Smooth muscle cell (in vitro differentiated cells): ENCODE measurements at regions not wholly inside any gene's neighbourhood (a gene's known extent, or its start where the extent isn't known, plus 50 kb on each side); places are given as distances from the start of the nearest gene placed in this dataset.

Experiments
- DNase-seq: peaks from one replicate; lab custom pipeline; 2025; ENCODE audit not compliant: unreplicated experiment; lab: John Stamatoyannopoulos, UW
- H2AFZ ChIP-seq: fragments of 200-600 bp; sonication (generic); 2 replicates; pipeline ENCODE4 v1.6.0; 2016; ENCODE audit warnings: antibody characterized with exemption, low read depth, mild to moderate bottlenecking
- H3F3A ChIP-seq: fragments of 200-600 bp; sonication (generic); 2 replicates; pipeline ENCODE4 v1.6.0; 2017; ENCODE audit warnings: antibody characterized with exemption, low read depth
- H3K27ac ChIP-seq: fragments of 200-600 bp; sonication (generic); 2 replicates; pipeline ENCODE4 v1.5.1; 2016; ENCODE audit warnings: low read depth, mild to moderate bottlenecking
- H3K27me3 ChIP-seq: fragments of 200-600 bp; sonication (generic); 2 replicates; pipeline ENCODE4 v1.6.1; 2016; ENCODE audit warnings: low read depth, mild to moderate bottlenecking
- H3K36me3 ChIP-seq: fragments of 200-600 bp; sonication (generic); 2 replicates; pipeline ENCODE4 v1.5.1; 2016; ENCODE audit warnings: low read depth
- H3K4me1 ChIP-seq: fragments of 200-600 bp; sonication (generic); 2 replicates; pipeline ENCODE4 v1.5.1; 2016; ENCODE audit warnings: low read depth
- H3K4me2 ChIP-seq: fragments of 200-600 bp; sonication (generic); 2 replicates; pipeline ENCODE4 v1.6.0; 2016; ENCODE audit warnings: mild to moderate bottlenecking
- H3K4me3 ChIP-seq: fragments of 200-600 bp; sonication (generic); 2 replicates; pipeline ENCODE4 v1.5.1; 2016; ENCODE audit warnings: mild to moderate bottlenecking
- H3K79me2 ChIP-seq: fragments of 200-600 bp; sonication (generic); 2 replicates; pipeline ENCODE4 v1.6.0; 2016; ENCODE audit warnings: low read depth, mild to moderate bottlenecking
- H3K9ac ChIP-seq: fragments of 200-600 bp; sonication (generic); 2 replicates; pipeline ENCODE4 v1.6.0; 2016; ENCODE audit warnings: low read depth
- H3K9me3 ChIP-seq: fragments of 200-600 bp; sonication (generic); replicated peaks from 2 replicates; pipeline ENCODE4 v1.5.1; 2016; ENCODE audit warnings: low read depth
- H4K20me1 ChIP-seq: fragments of 200-600 bp; sonication (generic); 2 replicates; pipeline ENCODE4 v1.6.0; 2016; ENCODE audit warnings: low read depth
- WGBS: methylation state at CpG from one replicate; pipeline ENCODE4 v1.1.7; 2016; ENCODE audit warnings: low lambda C conversion rate; 5-methylcytosine and 5-hydroxymethylcytosine counted together
- TF ChIP-seq, protein P1 (sequence below): fragments of 200-600 bp; sonication (generic); IDR thresholded peaks from 2 replicates; pipeline ENCODE4 v1.5.1; 2017; ENCODE audit warnings: borderline replicate concordance, mild to moderate bottlenecking, antibody characterized with exemption; ENCODE audit not compliant: insufficient read depth, poor library complexity, severe bottlenecking

DNA sequence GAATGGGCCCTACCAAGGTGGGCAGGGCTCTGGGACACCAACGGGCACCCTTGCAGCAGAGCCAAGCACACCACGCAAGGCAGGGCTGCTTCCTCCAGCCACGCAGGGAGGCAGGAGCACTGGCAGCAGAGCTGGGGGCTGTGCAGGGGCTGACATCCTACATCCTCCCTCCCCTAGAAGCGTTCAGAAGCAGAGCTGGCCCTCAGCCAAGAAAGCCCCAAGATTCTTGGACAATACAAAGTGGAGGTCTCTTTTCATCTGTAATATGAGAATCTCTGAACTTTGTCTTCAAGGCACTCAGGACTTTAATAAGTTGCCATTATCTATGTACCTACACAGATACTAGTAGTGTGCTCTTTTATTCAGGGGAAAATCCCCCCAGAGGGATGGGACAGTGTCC lies 128.1 kb upstream of the AGAP1 start:
- no peaks in the 10 kb centered on the region for H4K20me1 ChIP-seq
- WGBS: 90% methylated on average over 4 of the region's 4 CpGs
- H3K4me2 ChIP-seq: no peak overlapping the region
- H3K27ac ChIP-seq: no peak overlapping the region
- no peaks in the 10 kb centered on the region for H3K36me3 ChIP-seq
- H3K4me1 ChIP-seq: no peaks in the 10 kb centered on the region
- H3K4me3 ChIP-seq: no peak overlapping the region
- no peak for DNase-seq
- no peaks in the 10 kb centered on the region for H3K9me3 ChIP-seq
- peaks cover 27% of the 10 kb centered on the region for H3K27me3 ChIP-seq
- no peak overlapping the region for H3K9ac ChIP-seq
- H2AFZ ChIP-seq: no peak overlapping the region
- TF ChIP-seq, protein P1, sequence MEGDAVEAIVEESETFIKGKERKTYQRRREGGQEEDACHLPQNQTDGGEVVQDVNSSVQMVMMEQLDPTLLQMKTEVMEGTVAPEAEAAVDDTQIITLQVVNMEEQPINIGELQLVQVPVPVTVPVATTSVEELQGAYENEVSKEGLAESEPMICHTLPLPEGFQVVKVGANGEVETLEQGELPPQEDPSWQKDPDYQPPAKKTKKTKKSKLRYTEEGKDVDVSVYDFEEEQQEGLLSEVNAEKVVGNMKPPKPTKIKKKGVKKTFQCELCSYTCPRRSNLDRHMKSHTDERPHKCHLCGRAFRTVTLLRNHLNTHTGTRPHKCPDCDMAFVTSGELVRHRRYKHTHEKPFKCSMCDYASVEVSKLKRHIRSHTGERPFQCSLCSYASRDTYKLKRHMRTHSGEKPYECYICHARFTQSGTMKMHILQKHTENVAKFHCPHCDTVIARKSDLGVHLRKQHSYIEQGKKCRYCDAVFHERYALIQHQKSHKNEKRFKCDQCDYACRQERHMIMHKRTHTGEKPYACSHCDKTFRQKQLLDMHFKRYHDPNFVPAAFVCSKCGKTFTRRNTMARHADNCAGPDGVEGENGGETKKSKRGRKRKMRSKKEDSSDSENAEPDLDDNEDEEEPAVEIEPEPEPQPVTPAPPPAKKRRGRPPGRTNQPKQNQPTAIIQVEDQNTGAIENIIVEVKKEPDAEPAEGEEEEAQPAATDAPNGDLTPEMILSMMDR: no peak
- H3K79me2 ChIP-seq: no peaks in the 10 kb centered on the region
- no peaks in the 10 kb centered on the region for H3F3A ChIP-seq

DNA sequence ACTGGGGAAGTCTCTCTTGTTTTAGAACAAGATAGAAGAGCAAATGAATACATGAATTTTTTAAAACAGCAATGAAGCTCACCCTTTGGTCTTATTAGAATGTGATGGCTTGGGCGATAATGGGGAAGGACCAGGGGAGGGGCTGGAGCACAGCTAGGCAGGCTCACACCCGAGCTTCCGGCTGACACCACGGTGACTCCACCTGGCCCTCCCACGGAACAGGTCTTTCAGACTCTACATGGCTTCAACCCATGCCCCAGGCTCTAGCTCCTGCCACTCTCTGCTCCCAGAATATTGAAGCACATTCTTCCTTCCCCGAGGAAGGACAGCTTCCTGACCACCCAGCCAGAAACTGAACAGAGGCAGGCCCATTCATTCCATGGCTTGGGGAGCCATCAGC lies 127.5 kb upstream of the AGAP1 start:
- TF ChIP-seq, protein P1: no peak
- no peak overlapping the region for H3K27ac ChIP-seq
- H3K9ac ChIP-seq: no peak overlapping the region
- no peaks in the 10 kb centered on the region for H4K20me1 ChIP-seq
- H3F3A ChIP-seq: no peaks in the 10 kb centered on the region
- 87% methylated on average over 6 of the region's 6 CpGs for WGBS
- H2AFZ ChIP-seq: no peak overlapping the region
- peaks cover 28% of the 10 kb centered on the region for H3K27me3 ChIP-seq
- no peaks in the 10 kb centered on the region for H3K9me3 ChIP-seq
- no peak for DNase-seq
- no peak overlapping the region for H3K4me2 ChIP-seq
- H3K79me2 ChIP-seq: no peaks in the 10 kb centered on the region
- H3K36me3 ChIP-seq: no peaks in the 10 kb centered on the region
- no peaks in the 10 kb centered on the region for H3K4me1 ChIP-seq
- no peak overlapping the region for H3K4me3 ChIP-seq

DNA sequence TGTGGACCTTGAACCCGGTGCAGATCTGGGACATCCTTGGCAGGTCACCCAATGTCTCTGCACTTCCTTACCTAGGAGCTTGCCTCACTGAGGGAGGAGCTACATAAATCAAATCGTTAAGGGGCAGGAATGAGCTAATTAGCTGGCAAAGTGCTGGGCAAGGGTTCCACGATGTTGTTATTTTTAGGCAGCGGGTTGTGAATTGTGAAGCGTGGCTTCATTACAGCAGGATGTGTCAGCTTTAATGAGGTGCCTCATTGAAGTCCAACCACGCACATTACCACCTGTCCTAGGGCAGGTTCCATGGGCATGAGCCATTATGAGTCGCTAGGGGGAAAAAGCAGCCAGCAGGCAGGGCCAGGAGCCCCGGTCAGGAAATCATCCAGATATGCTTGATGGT lies 127.0 kb upstream of the AGAP1 start:
- Histone ChIP-seq H3K27ac (no peak overlapping the region), H3K9me3 (no peaks in the 10 kb centered on the region), H3K79me2 (no peaks in the 10 kb centered on the region), H3K27me3 (peaks cover 27% of the 10 kb centered on the region), H3K4me1 (no peaks in the 10 kb centered on the region), H4K20me1 (no peaks in the 10 kb centered on the region), H3K4me3 (no peak overlapping the region), H3K4me2 (no peak overlapping the region), H2AFZ (no peak overlapping the region), H3F3A (no peaks in the 10 kb centered on the region), H3K36me3 (no peaks in the 10 kb centered on the region), H3K9ac (no peak overlapping the region)
- WGBS: 85% methylated on average over 8 of the region's 8 CpGs
- TF ChIP-seq, protein P1: no peak
- no peak for DNase-seq

DNA sequence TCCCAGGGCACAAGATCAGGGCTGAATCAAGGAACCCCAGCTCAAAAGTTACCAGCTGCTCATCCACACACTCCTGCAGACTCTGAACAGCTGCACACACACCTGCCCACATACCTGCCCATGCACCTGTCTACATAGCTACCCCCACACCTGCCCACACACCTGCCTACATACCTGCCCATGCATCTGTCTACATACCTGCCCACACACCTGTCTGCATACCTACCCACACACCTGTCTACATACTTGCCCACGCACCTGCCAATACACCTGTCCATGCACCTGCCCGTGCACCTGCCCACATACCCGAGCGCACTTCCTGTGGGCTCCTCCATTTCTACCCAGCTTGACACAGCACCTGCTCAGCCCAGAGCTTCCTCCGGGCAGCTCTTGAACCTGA lies 122.8 kb upstream of the AGAP1 start:
- H3K9me3 ChIP-seq: no peaks in the 10 kb centered on the region
- no peak for DNase-seq
- H3K79me2 ChIP-seq: no peaks in the 10 kb centered on the region
- no peak overlapping the region for H3K27ac ChIP-seq
- H3K27me3 ChIP-seq: peaks cover 19% of the 10 kb centered on the region
- 94% methylated on average over 5 of the region's 5 CpGs for WGBS
- no peaks in the 10 kb centered on the region for H3K36me3 ChIP-seq
- TF ChIP-seq, protein P1: no peak
- H3K9ac ChIP-seq: no peak overlapping the region
- H3K4me1 ChIP-seq: no peaks in the 10 kb centered on the region
- no peak overlapping the region for H2AFZ ChIP-seq
- H4K20me1 ChIP-seq: no peaks in the 10 kb centered on the region
- H3K4me2 ChIP-seq: no peak overlapping the region
- no peaks in the 10 kb centered on the region for H3F3A ChIP-seq
- H3K4me3 ChIP-seq: no peak overlapping the region
